Liver (tissue), 3 donors: ENCODE measurements at regions not wholly inside any gene's neighbourhood (a gene's known extent, or its start where the extent isn't known, plus 50 kb on each side); places are given as distances from the start of the nearest gene placed in this dataset.

Experiments
- EGR1 ChIP-seq, 2 donors: IDR thresholded peaks; 2 replicates each; pipeline ENCODE4 v1.6.1; 2016 to 2018; ENCODE audit warnings: antibody characterized with exemption in 2 of 2, low read depth in 2 of 2
- TAF1 ChIP-seq: conservative IDR thresholded peaks from 2 replicates; pipeline ENCODE4 v1.6.1; 2016; ENCODE audit warnings: antibody characterized with exemption, mild to moderate bottlenecking
- YY1 ChIP-seq: IDR thresholded peaks from 2 replicates; pipeline ENCODE4 v1.6.1; 2016; ENCODE audit warnings: antibody characterized with exemption, mild to moderate bottlenecking
- TF ChIP-seq, protein P1 (sequence below): fragments of 150-350 bp; IDR thresholded peaks from 2 replicates; pipeline ENCODE4 v1.5.1; 2017; ENCODE audit warnings: improper control_type of control experiment, low read depth, low read length; ENCODE audit not compliant: missing input control
- TF ChIP-seq, protein P2 (sequence below): IDR thresholded peaks from 2 replicates; pipeline ENCODE4 v1.6.1; 2016; ENCODE audit warnings: antibody characterized with exemption
- donor health status: healthy.
- donor health status: healthy.

DNA sequence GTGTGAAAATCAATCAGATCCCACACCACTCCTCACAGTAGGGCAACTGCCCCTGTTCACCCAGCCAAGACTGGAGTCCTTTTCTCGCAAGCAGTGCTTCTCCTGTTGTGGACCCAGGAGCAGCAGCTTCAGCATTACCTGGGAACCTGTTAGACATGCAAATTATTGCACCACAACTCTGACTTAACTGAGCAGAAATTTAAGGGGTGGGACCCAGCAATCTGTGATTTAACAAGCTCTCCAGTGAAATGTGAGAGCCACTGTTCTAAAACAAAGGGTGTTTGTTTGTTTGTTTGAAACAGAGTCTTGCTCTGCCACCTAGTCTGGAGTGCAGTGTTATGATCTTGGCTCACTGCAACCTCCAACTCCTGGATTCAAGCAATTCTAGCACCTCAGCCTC is 591.4 kb downstream of the SOX6 start:
- TF ChIP-seq, protein P1, sequence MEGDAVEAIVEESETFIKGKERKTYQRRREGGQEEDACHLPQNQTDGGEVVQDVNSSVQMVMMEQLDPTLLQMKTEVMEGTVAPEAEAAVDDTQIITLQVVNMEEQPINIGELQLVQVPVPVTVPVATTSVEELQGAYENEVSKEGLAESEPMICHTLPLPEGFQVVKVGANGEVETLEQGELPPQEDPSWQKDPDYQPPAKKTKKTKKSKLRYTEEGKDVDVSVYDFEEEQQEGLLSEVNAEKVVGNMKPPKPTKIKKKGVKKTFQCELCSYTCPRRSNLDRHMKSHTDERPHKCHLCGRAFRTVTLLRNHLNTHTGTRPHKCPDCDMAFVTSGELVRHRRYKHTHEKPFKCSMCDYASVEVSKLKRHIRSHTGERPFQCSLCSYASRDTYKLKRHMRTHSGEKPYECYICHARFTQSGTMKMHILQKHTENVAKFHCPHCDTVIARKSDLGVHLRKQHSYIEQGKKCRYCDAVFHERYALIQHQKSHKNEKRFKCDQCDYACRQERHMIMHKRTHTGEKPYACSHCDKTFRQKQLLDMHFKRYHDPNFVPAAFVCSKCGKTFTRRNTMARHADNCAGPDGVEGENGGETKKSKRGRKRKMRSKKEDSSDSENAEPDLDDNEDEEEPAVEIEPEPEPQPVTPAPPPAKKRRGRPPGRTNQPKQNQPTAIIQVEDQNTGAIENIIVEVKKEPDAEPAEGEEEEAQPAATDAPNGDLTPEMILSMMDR: no peak
- TF ChIP-seq, protein P2, sequence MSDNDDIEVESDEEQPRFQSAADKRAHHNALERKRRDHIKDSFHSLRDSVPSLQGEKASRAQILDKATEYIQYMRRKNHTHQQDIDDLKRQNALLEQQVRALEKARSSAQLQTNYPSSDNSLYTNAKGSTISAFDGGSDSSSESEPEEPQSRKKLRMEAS: no peak
- TF ChIP-seq TAF1: no peak
- TF ChIP-seq YY1: no peak
- TF ChIP-seq EGR1 (IDR thresholded peaks at IDR 0.05; ENCODE audit: low read depth in 2 of 2): no peak
